LNCAP (cell line): ENCODE measurements at regions not wholly inside any gene's neighbourhood (a gene's known extent, or its start where the extent isn't known, plus 50 kb on each side); places are given as distances from the start of the nearest gene placed in this dataset.

ENCODE experiments used
- CTCF ChIP-seq: fragments of 450-650 bp; IDR thresholded peaks from 2 replicates; pipeline ENCODE4 v1.5.1; 2017; ENCODE audit warnings: mild to moderate bottlenecking

DNA sequence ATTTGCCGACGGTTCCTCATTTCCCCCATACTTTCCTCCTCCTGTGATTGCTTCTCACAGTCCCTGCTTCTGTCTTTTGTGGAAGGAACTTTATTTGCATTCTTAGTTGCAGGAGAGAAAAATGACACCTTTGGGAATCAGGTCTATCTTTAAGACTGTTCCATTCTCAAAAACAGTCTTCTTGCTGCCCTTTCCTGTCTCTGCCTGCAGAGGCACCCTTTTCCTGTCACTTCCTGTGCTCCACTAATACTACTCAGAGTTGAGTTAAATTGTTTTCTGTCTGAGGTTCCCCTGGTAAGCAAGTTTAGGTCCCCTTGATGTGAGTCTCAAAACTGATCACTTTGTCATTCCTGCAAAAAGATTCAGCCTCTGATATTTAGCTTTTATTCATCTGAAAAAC is 208.8 kb upstream of the CLNK start:
- peak; percentile 52 for TF ChIP-seq CTCF

DNA sequence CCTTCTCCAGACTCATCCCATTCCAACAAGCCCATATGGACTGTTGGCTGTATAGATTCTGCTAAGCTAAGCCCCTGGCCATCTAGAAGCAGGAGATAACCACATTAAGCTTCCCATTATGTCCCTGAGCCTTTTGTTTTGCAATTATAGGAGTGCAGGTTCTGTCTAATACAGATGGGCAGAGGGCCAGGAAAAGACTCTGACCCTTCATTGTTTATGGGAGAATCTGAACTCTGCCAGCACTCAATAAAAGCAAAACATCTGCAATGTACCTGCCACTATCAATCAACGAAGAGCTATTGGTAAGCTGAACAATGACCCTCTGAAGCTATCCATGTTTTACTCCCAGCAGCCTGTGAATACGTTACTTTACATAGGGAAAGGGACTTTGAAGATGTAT is 207.3 kb upstream of the CLNK start:
- TF ChIP-seq CTCF: no peak

GRCh38 chr4:10889819-10890218 is 205.3 kb upstream of the CLNK start:
- no peak for TF ChIP-seq CTCF

DNA sequence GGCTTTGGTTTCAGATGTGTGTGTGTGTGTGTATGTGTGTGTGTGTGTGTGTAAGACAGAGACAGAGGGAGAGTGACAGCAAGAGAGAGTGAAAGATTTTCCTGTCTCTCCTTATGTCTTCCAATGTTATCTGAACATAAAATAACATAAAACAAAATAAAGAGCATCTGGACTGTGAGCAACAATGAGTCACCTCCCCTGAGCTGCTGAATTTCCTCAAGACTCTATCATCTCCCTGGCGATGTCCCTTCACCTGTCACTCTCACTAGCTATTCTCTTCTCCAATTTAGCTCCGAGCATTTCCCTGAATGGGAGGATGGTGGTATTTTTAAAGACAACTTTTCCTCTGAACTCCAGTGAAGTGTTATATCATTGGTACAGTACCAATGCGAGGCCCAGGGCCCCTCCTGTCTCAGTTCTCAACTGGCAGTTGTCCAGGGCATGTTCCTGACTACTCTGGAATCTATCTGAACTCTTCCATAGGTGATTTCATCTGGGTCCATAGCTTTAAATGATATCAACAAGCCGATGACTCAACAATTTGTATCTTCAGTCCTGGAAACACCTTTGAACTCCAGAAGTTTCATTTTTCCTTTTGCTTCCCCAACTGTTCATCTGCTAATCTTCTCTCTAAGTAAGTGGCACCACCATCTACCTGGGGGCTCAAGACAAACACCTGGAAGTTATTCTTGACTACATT is 195.0 kb upstream of the CLNK start:
- TF ChIP-seq CTCF: no peak

- TF ChIP-seq CTCF: no peak
Measured at GRCh38 chr4:10878861-10879260, 194.3 kb upstream of the CLNK start.

- TF ChIP-seq CTCF: no peak
Measured at GRCh38 chr4:10877076-10877475, 192.5 kb upstream of the CLNK start.

- TF ChIP-seq CTCF: no peak
Measured at GRCh38 chr4:10875144-10875799, 190.7 kb upstream of the CLNK start.
